HepG2 (cell line): ENCODE measurements at regions not wholly inside any gene's neighbourhood (a gene's known extent, or its start where the extent isn't known, plus 50 kb on each side); places are given as distances from the start of the nearest gene placed in this dataset.

Experiments used
- ATAC-seq: fragments of 200-7000 bp; cut with Tn5 transposase; 3 replicates; pipeline ENCODE4 v1.9.1; 2020; ENCODE audit warnings: mild to moderate bottlenecking, moderate library complexity
- BruUV-seq: library from RNA; stranded (reverse); fragments of 400-500 nt; replicated peaks from 2 replicates; lab custom pipeline; 2021; lab: Mats Ljungman, UMichigan
- CTCF ChIA-PET: fragments of 300-600 bp; formaldehyde crosslinking; extraction: SDS; loops from one replicate; lab custom pipeline; 2021; ENCODE audit warnings: low total read pairs, inconsistent platforms, low intra/inter-chr PET ratio; lab: Yijun Ruan, JAX
- POLR2A ChIA-PET: fragments of 350-600 bp; sonication (Branson Sonifier 250); formaldehyde crosslinking; loops from one replicate; lab custom pipeline; 2020; ENCODE audit warnings: antibody characterized with exemption, inconsistent platforms; lab: Yijun Ruan, JAX
- DNase-seq: peaks from one replicate; pipeline ENCODE4 v3.0.0-alpha.2; 2015; ENCODE audit warnings: low spot score
- FAIRE-seq: peaks from 3 replicates; lab custom pipeline; 2011; peaks lifted over from hg19 to GRCh38; lab: Jason Lieb, UNC
- H2AFZ ChIP-seq: one replicate; pipeline ENCODE4 v1.6.1; 2011; ENCODE audit warnings: low read length, inconsistent platforms
- H3K27ac ChIP-seq: fragments of 300-600 bp; 3 replicates; pipeline ENCODE4 v1.8.0; 2011; ENCODE audit warnings: mixed run types, mild to moderate bottlenecking, mixed read lengths, low read length, inconsistent platforms; ENCODE audit not compliant: insufficient read depth; ENCODE audit errors: extremely low read length
- H3K27me3 ChIP-seq, 2 experiments: fragments of 200-600 bp in 1 of 2; 2 replicates in 1 of 2; 3 replicates in 1 of 2; pipeline versions ENCODE4 v1.6.0 to v1.8.0; 2011; ENCODE audit warnings: low read length in 2 of 2, mild to moderate bottlenecking in 2 of 2, moderate library complexity in 2 of 2, inconsistent platforms in 1 of 2; ENCODE audit not compliant: insufficient read depth in 2 of 2, control insufficient read depth in 1 of 2
- H3K36me3 ChIP-seq, 2 experiments: fragments of 200-600 bp in 1 of 2; replicated peaks in 1 of 2; 2 replicates in 1 of 2; 3 replicates in 1 of 2; pipeline versions ENCODE4 v1.5.1 to v1.8.0; 2011; ENCODE audit warnings: low read length in 2 of 2, inconsistent platforms in 1 of 2; ENCODE audit not compliant: insufficient read depth in 2 of 2, control insufficient read depth in 1 of 2
- H3K4me1 ChIP-seq: 2 replicates; pipeline ENCODE4 v1.5.1; 2012; ENCODE audit warnings: low read length, inconsistent platforms; ENCODE audit not compliant: insufficient read depth
- H3K4me2 ChIP-seq: 2 replicates; pipeline ENCODE4 v1.6.0; 2011; ENCODE audit warnings: low read depth, low read length, inconsistent platforms
- H3K4me3 ChIP-seq, 3 experiments: fragments of 200-600 bp in 1 of 3; sonication (generic), shearing (Covaris generic) in 1 of 3; replicated peaks in 1 of 3; 2 replicates each; pipeline ENCODE4 v1.5.1; 2011 to 2016; ENCODE audit warnings: low read length in 3 of 3, inconsistent platforms in 2 of 3, low read depth in 2 of 3, mild to moderate bottlenecking in 2 of 3, control low read depth in 1 of 3, mixed read lengths in 1 of 3; ENCODE audit not compliant: insufficient read depth in 1 of 3
- H3K79me2 ChIP-seq: one replicate; pipeline ENCODE4 v1.6.1; 2011; ENCODE audit warnings: low read length, inconsistent platforms; ENCODE audit not compliant: insufficient read depth
- H3K9ac ChIP-seq: 2 replicates; pipeline ENCODE4 v1.6.0; 2011; ENCODE audit warnings: mild to moderate bottlenecking, low read depth, low read length, inconsistent platforms; ENCODE audit not compliant: insufficient read depth
- H3K9me3 ChIP-seq: 2 replicates; pipeline ENCODE4 v1.5.1; 2012; ENCODE audit warnings: mild to moderate bottlenecking, low read length
- H4K20me1 ChIP-seq: 2 replicates; pipeline ENCODE4 v1.6.0; 2011; ENCODE audit warnings: inconsistent platforms, mild to moderate bottlenecking, low read length, moderate library complexity; ENCODE audit not compliant: insufficient read depth
- CSRNP1 ChIP-seq: sonication (generic); formaldehyde crosslinking; IDR thresholded peaks from 2 replicates; pipeline ENCODE4 v1.8.1; 2023; ENCODE audit warnings: mild to moderate bottlenecking, missing genetic modification reagents
- HOXD1 ChIP-seq: sonication (generic); formaldehyde crosslinking; IDR thresholded peaks from 2 replicates; pipeline ENCODE4 v1.5.0; 2020; ENCODE audit warnings: missing genetic modification reagents
- MBNL3 ChIP-seq: fragments of 250-450 bp; sonication (Bioruptor Pico); conservative IDR thresholded peaks from 2 replicates; pipeline ENCODE4 v1.8.0; 2022; ENCODE audit warnings: mild to moderate bottlenecking, inconsistent platforms
- PLRG1 ChIP-seq: fragments of 450-650 bp; conservative IDR thresholded peaks from 2 replicates; pipeline ENCODE4 v1.6.1; 2016
- POLR2A ChIP-seq, 2 experiments: IDR thresholded peaks; 2 replicates each; pipeline ENCODE4 v1.6.1; 2011; ENCODE audit warnings: low read depth in 2 of 2, low read length in 2 of 2, mild to moderate bottlenecking in 1 of 2, moderate library complexity in 1 of 2; ENCODE audit not compliant: insufficient read depth in 1 of 2
- SRSF9 ChIP-seq: fragments of 200-400 bp; formaldehyde crosslinking; IDR thresholded peaks from 2 replicates; pipeline ENCODE4 v1.6.1; 2018; ENCODE audit warnings: borderline replicate concordance, mild to moderate bottlenecking, low read depth, low read length; ENCODE audit not compliant: insufficient read depth, poor library complexity, severe bottlenecking
- ZMYM3 ChIP-seq: sonication (generic); formaldehyde crosslinking; IDR thresholded peaks from 2 replicates; pipeline ENCODE4 v1.5.1; 2020; ENCODE audit warnings: mild to moderate bottlenecking, missing genetic modification reagents
- ZNF20 ChIP-seq: sonication (generic); formaldehyde crosslinking; IDR thresholded peaks from 2 replicates; pipeline ENCODE4 v1.4.0; 2020; ENCODE audit warnings: mild to moderate bottlenecking, moderate library complexity, missing genetic modification reagents
- ZNF207 ChIP-seq: fragments of 450-650 bp; IDR thresholded peaks from 2 replicates; pipeline ENCODE4 v1.6.1; 2016; ENCODE audit warnings: antibody characterized with exemption, borderline replicate concordance
- ZNF567 ChIP-seq: sonication (generic); formaldehyde crosslinking; IDR thresholded peaks from 2 replicates; pipeline ENCODE4 v1.8.1; 2023; ENCODE audit warnings: mild to moderate bottlenecking, missing genetic modification reagents, borderline replicate concordance
- ZNF75D ChIP-seq: sonication (generic); formaldehyde crosslinking; IDR thresholded peaks from 2 replicates; pipeline ENCODE4 v1.8.1; 2023; ENCODE audit warnings: missing genetic modification reagents, mild to moderate bottlenecking, borderline replicate concordance
- WGBS: methylation state at CpG from one replicate; pipeline ENCODE4 v1.1.6; 2017; ENCODE audit warnings: low lambda C conversion rate; 5-methylcytosine and 5-hydroxymethylcytosine counted together
- in situ Hi-C: cut with HindIII; loops from 2 replicates; pipeline ENCODE4 v1.10.0; 2017; ENCODE audit warnings: low pct_unique_long_range_greater_than_20kb; ENCODE audit not compliant: extremely low pct_ligation_motif_present
- intact Hi-C: fragments of 100-400 bp; cut with micrococcal nuclease; formaldehyde crosslinking; loops from one replicate; pipeline ENCODE4 v1.10.0; 2022; ENCODE audit not compliant: unreplicated experiment
- TF ChIP-seq, protein P1 (sequence below): sonication (generic); formaldehyde crosslinking; IDR thresholded peaks from 2 replicates; pipeline ENCODE4 v1.5.1; 2020; ENCODE audit warnings: missing genetic modification reagents, mild to moderate bottlenecking, borderline replicate concordance
- TF ChIP-seq, protein P2 (sequence below): sonication (generic); formaldehyde crosslinking; IDR thresholded peaks from 2 replicates; pipeline ENCODE4 v1.4.0; 2020; ENCODE audit warnings: missing genetic modification reagents
- TF ChIP-seq, protein P3 (sequence below): sonication (generic); formaldehyde crosslinking; IDR thresholded peaks from 2 replicates; pipeline ENCODE4 v1.4.0; 2020; ENCODE audit warnings: missing genetic modification reagents

DNA sequence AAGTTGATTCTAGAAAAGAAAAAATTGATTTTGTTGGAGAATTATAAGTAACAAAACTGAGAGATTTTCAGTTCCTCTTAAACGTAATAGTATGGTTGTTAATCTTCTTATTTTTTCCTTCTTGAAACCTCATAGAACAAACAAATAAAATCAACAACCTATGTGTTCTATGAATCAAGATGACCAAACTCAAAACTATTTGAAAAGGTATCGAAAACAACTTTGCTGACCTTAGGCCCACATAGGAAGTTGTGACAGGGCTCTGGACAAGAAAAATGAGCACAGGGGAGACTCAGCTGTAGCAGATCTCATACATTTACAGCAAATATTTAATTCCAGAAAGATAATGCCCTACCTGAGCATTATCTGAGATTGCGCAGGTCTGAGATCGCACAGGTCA is 169.4 kb upstream of the CCNH start:
- H3K27me3 ChIP-seq: no peaks in the 10 kb centered on the region
- DNase-seq: no peak
- no peak for ATAC-seq
- H3K4me1 ChIP-seq: no peaks in the 10 kb centered on the region
- FAIRE-seq: no peak
- 59% methylated on average over 4 of the region's 4 CpGs for WGBS
- no TSS peak for BruUV-seq
- intact Hi-C loops (no loop called here), in situ Hi-C loops (no loop called here)
- no peak overlapping the region for H3K9ac ChIP-seq
- no peak overlapping the region for H3K4me2 ChIP-seq
- POLR2A ChIA-PET: no interaction called here
- H3K9me3 ChIP-seq: no peaks in the 10 kb centered on the region
- CTCF ChIA-PET: no interaction called here
- H4K20me1 ChIP-seq: no peaks in the 10 kb centered on the region
- H3K79me2 ChIP-seq: no peaks in the 10 kb centered on the region
- no peak overlapping the region for H3K4me3 ChIP-seq
- no peak overlapping the region for H2AFZ ChIP-seq
- no peak overlapping the region for H3K27ac ChIP-seq
- H3K36me3 ChIP-seq: no peaks in the 10 kb centered on the region
- no peak for TF ChIP-seq PLRG1
- TF ChIP-seq MBNL3 (CRISPR knock-in tag): no peak
- TF ChIP-seq SRSF9: no peak
- no peak for TF ChIP-seq POLR2A (IDR thresholded peaks at IDR 0.05; ENCODE audit: insufficient read depth in 1 of 2, low read depth in 2 of 2, low read length in 2 of 2)
- TF ChIP-seq, protein P1, sequence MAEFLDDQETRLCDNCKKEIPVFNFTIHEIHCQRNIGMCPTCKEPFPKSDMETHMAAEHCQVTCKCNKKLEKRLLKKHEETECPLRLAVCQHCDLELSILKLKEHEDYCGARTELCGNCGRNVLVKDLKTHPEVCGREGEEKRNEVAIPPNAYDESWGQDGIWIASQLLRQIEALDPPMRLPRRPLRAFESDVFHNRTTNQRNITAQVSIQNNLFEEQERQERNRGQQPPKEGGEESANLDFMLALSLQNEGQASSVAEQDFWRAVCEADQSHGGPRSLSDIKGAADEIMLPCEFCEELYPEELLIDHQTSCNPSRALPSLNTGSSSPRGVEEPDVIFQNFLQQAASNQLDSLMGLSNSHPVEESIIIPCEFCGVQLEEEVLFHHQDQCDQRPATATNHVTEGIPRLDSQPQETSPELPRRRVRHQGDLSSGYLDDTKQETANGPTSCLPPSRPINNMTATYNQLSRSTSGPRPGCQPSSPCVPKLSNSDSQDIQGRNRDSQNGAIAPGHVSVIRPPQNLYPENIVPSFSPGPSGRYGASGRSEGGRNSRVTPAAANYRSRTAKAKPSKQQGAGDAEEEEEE (CRISPR knock-in tag): no peak
- no peak for TF ChIP-seq ZNF75D (CRISPR knock-in tag)
- TF ChIP-seq CSRNP1 (CRISPR knock-in tag): no peak
- TF ChIP-seq HOXD1 (CRISPR knock-in tag): no peak
- no peak for TF ChIP-seq ZNF567 (CRISPR knock-in tag)
- no peak for TF ChIP-seq ZMYM3 (CRISPR knock-in tag)
- TF ChIP-seq, protein P2, sequence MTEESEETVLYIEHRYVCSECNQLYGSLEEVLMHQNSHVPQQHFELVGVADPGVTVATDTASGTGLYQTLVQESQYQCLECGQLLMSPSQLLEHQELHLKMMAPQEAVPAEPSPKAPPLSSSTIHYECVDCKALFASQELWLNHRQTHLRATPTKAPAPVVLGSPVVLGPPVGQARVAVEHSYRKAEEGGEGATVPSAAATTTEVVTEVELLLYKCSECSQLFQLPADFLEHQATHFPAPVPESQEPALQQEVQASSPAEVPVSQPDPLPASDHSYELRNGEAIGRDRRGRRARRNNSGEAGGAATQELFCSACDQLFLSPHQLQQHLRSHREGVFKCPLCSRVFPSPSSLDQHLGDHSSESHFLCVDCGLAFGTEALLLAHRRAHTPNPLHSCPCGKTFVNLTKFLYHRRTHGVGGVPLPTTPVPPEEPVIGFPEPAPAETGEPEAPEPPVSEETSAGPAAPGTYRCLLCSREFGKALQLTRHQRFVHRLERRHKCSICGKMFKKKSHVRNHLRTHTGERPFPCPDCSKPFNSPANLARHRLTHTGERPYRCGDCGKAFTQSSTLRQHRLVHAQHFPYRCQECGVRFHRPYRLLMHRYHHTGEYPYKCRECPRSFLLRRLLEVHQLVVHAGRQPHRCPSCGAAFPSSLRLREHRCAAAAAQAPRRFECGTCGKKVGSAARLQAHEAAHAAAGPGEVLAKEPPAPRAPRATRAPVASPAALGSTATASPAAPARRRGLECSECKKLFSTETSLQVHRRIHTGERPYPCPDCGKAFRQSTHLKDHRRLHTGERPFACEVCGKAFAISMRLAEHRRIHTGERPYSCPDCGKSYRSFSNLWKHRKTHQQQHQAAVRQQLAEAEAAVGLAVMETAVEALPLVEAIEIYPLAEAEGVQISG (CRISPR knock-in tag): no peak
- no peak for TF ChIP-seq ZNF207
- TF ChIP-seq, protein P3, sequence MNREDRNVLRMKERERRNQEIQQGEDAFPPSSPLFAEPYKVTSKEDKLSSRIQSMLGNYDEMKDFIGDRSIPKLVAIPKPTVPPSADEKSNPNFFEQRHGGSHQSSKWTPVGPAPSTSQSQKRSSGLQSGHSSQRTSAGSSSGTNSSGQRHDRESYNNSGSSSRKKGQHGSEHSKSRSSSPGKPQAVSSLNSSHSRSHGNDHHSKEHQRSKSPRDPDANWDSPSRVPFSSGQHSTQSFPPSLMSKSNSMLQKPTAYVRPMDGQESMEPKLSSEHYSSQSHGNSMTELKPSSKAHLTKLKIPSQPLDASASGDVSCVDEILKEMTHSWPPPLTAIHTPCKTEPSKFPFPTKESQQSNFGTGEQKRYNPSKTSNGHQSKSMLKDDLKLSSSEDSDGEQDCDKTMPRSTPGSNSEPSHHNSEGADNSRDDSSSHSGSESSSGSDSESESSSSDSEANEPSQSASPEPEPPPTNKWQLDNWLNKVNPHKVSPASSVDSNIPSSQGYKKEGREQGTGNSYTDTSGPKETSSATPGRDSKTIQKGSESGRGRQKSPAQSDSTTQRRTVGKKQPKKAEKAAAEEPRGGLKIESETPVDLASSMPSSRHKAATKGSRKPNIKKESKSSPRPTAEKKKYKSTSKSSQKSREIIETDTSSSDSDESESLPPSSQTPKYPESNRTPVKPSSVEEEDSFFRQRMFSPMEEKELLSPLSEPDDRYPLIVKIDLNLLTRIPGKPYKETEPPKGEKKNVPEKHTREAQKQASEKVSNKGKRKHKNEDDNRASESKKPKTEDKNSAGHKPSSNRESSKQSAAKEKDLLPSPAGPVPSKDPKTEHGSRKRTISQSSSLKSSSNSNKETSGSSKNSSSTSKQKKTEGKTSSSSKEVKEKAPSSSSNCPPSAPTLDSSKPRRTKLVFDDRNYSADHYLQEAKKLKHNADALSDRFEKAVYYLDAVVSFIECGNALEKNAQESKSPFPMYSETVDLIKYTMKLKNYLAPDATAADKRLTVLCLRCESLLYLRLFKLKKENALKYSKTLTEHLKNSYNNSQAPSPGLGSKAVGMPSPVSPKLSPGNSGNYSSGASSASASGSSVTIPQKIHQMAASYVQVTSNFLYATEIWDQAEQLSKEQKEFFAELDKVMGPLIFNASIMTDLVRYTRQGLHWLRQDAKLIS (CRISPR knock-in tag): no peak
- no peak for TF ChIP-seq ZNF20 (CRISPR knock-in tag)
